ENCODE measurements at regions not wholly inside any gene's neighbourhood (a gene's known extent, or its start where the extent isn't known, plus 50 kb on each side); places are given as distances from the start of the nearest gene placed in this dataset.
"Not testable (repeated sequence)": the region's sequence is repeated elsewhere in the genome, so short reads cannot be mapped to it uniquely, and the experiment has no call there.

GRCh38 chr1:218933513-218933912 is 240.2 kb upstream of the LYPLAL1 start:
- Histone ChIP-seq H3K36me3 (ENCODE audit: control insufficient read depth, insufficient read depth, low read length) (no peaks in the 10 kb centered on the region), H3K27me3 (ENCODE audit: control insufficient read depth, insufficient read depth, low read length, poor library complexity, severe bottlenecking) (no peaks in the 10 kb centered on the region), H3K9ac (ENCODE audit: extremely low read depth, low read length, poor library complexity, severe bottlenecking) (no peak overlapping the region), H3K4me1 (ENCODE audit: control insufficient read depth, insufficient read depth, low read length) (no peaks in the 10 kb centered on the region), H3K9me3 (ENCODE audit: control insufficient read depth, low read length) (peaks cover 26% of the 10 kb centered on the region), H3K27ac (ENCODE audit: low read depth, low read length) (no peak overlapping the region), H3K4me3 (ENCODE audit: low read length) (no peak overlapping the region)
- Mint-ChIP-seq H3K27ac (no peak overlapping the region), H3K4me3 (no peak overlapping the region), H3K27me3 (ENCODE audit: insufficient read depth) (no peaks in the 10 kb centered on the region), H3K36me3 (ENCODE audit: low read depth) (no peaks in the 10 kb centered on the region), H3K9me3 (peaks cover 17% of the 10 kb centered on the region), H3K4me1 (no peaks in the 10 kb centered on the region)
- DNase-seq: no peak
- no peak for TF ChIP-seq CTCF (conservative IDR thresholded peaks at IDR 0.05)
- WGBS, 2 experiments (ENCODE audit: insufficient coverage in 1 of 2, insufficient read length in 1 of 2): 50% methylated on average over 1 of the region's 1 CpG; no CpG with 5 or more reads in 1 of the 2 experiments

GRCh38 chr1:218935408-218935807 is 238.3 kb upstream of the LYPLAL1 start:
- H3K4me3 Mint-ChIP-seq; H3K27ac Mint-ChIP-seq; H3K4me1 ChIP-seq (ENCODE audit: control insufficient read depth, insufficient read depth, low read length); H3K27ac ChIP-seq (ENCODE audit: low read depth, low read length); DNase-seq; H3K27me3 ChIP-seq (ENCODE audit: control insufficient read depth, insufficient read depth, low read length, poor library complexity, severe bottlenecking); H3K27me3 Mint-ChIP-seq (ENCODE audit: insufficient read depth); H3K36me3 Mint-ChIP-seq (ENCODE audit: low read depth); H3K36me3 ChIP-seq (ENCODE audit: control insufficient read depth, insufficient read depth, low read length); H3K4me3 ChIP-seq (ENCODE audit: low read length); H3K9ac ChIP-seq (ENCODE audit: extremely low read depth, low read length, poor library complexity, severe bottlenecking); H3K4me1 Mint-ChIP-seq: not testable (repeated sequence)
- WGBS, 2 experiments (ENCODE audit: insufficient coverage in 1 of 2, insufficient read length in 1 of 2): 90 to 93% methylated on average over 2 of the region's 2 CpGs
- H3K9me3 ChIP-seq (ENCODE audit: control insufficient read depth, low read length): peaks cover 30% of the 10 kb centered on the region
- peaks cover 24% of the 10 kb centered on the region for H3K9me3 Mint-ChIP-seq

- Histone ChIP-seq H3K4me3 (ENCODE audit: low read length) (no peak overlapping the region), H3K4me1 (ENCODE audit: control insufficient read depth, insufficient read depth, low read length) (no peaks in the 10 kb centered on the region), H3K36me3 (ENCODE audit: control insufficient read depth, insufficient read depth, low read length) (no peaks in the 10 kb centered on the region), H3K27ac (ENCODE audit: low read depth, low read length) (no peak overlapping the region), H3K9ac (ENCODE audit: extremely low read depth, low read length, poor library complexity, severe bottlenecking) (no peak overlapping the region), H3K9me3 (ENCODE audit: control insufficient read depth, low read length) (peaks cover 35% of the 10 kb centered on the region), H3K27me3 (ENCODE audit: control insufficient read depth, insufficient read depth, low read length, poor library complexity, severe bottlenecking) (no peaks in the 10 kb centered on the region)
- Mint-ChIP-seq H3K27me3 (ENCODE audit: insufficient read depth) (no peaks in the 10 kb centered on the region), H3K9me3 (peaks cover 32% of the 10 kb centered on the region), H3K4me3 (no peak overlapping the region), H3K4me1 (no peaks in the 10 kb centered on the region), H3K36me3 (ENCODE audit: low read depth) (no peaks in the 10 kb centered on the region), H3K27ac (no peak overlapping the region)
- WGBS, 2 experiments (ENCODE audit: insufficient coverage in 1 of 2, insufficient read length in 1 of 2): no CpG with 5 or more reads among the region's 1 CpG
- DNase-seq: no peak
- no peak for TF ChIP-seq CTCF (conservative IDR thresholded peaks at IDR 0.05)
Observed at GRCh38 chr1:218938259-218938658, 235.4 kb upstream of the LYPLAL1 start.

GRCh38 chr1:218939095-218939494 is 234.6 kb upstream of the LYPLAL1 start:
- H3K27ac ChIP-seq (ENCODE audit: low read depth, low read length): no peak overlapping the region
- H3K9me3 ChIP-seq (ENCODE audit: control insufficient read depth, low read length): peaks cover 33% of the 10 kb centered on the region
- Mint-ChIP-seq H3K4me3 (no peak overlapping the region), H3K9me3 (peaks cover 29% of the 10 kb centered on the region), H3K27ac (no peak overlapping the region), H3K36me3 (ENCODE audit: low read depth) (no peaks in the 10 kb centered on the region), H3K27me3 (ENCODE audit: insufficient read depth) (no peaks in the 10 kb centered on the region), H3K4me1 (no peaks in the 10 kb centered on the region)
- no peaks in the 10 kb centered on the region for H3K27me3 ChIP-seq (ENCODE audit: control insufficient read depth, insufficient read depth, low read length, poor library complexity, severe bottlenecking)
- 73 to 80% methylated on average over 1 to 2 of the region's 3 CpGs for WGBS, 2 experiments (ENCODE audit: insufficient coverage in 1 of 2, insufficient read length in 1 of 2)
- H3K9ac ChIP-seq (ENCODE audit: extremely low read depth, low read length, poor library complexity, severe bottlenecking): no peak overlapping the region
- no peak for TF ChIP-seq CTCF (conservative IDR thresholded peaks at IDR 0.05)
- no peak overlapping the region for H3K4me3 ChIP-seq (ENCODE audit: low read length)
- H3K4me1 ChIP-seq (ENCODE audit: control insufficient read depth, insufficient read depth, low read length): no peaks in the 10 kb centered on the region
- no peaks in the 10 kb centered on the region for H3K36me3 ChIP-seq (ENCODE audit: control insufficient read depth, insufficient read depth, low read length)
- no peak for DNase-seq

Measured in endodermal cell (in vitro differentiated cells).